IMR-90 (cell line): ENCODE measurements at regions not wholly inside any gene's neighbourhood (a gene's known extent, or its start where the extent isn't known, plus 50 kb on each side); places are given as distances from the start of the nearest gene placed in this dataset.

ENCODE experiments used
- BHLHE40 ChIP-seq: fragments of 150-350 bp; IDR thresholded peaks from 2 replicates; pipeline ENCODE4 v1.6.1; 2016; ENCODE audit warnings: mild to moderate bottlenecking, low read depth, low read length
- CEBPB ChIP-seq: IDR thresholded peaks from 2 replicates; pipeline ENCODE4 v1.6.1; 2012; ENCODE audit warnings: low read depth, low read length, improper control_type of control experiment
- CTCF ChIP-seq: conservative IDR thresholded peaks from 2 replicates; pipeline ENCODE4 v1.5.1; 2012; ENCODE audit warnings: mild to moderate bottlenecking, low read depth, low read length, improper control_type of control experiment
- MAFK ChIP-seq: IDR thresholded peaks from 2 replicates; pipeline ENCODE4 v1.6.1; 2012; ENCODE audit warnings: low read depth, low read length, improper control_type of control experiment
- MAZ ChIP-seq: IDR thresholded peaks from 2 replicates; pipeline ENCODE4 v1.6.1; 2012; ENCODE audit warnings: low read depth, mild to moderate bottlenecking, low read length, improper control_type of control experiment, moderate library complexity, borderline replicate concordance
- NFE2L2 ChIP-seq: fragments of 150-350 bp; IDR thresholded peaks from 2 replicates; pipeline ENCODE4 v1.6.1; 2016; ENCODE audit warnings: low read depth, mild to moderate bottlenecking, low read length
- POLR2A ChIP-seq: IDR thresholded peaks from 2 replicates; pipeline ENCODE4 v1.6.1; 2012; ENCODE audit warnings: mild to moderate bottlenecking, low read depth, low read length
- RFX5 ChIP-seq: IDR thresholded peaks from 2 replicates; pipeline ENCODE4 v1.8.0; 2012; ENCODE audit warnings: low read depth, mild to moderate bottlenecking, low read length, moderate library complexity

GRCh38 chr3:192022412-192022811, 561.4 kb downstream of the PYDC2 start:
- TF ChIP-seq BHLHE40 (no peak), CTCF (no peak), NFE2L2 (no peak), POLR2A (no peak), MAZ (no peak), MAFK (no peak), RFX5 (no peak), CEBPB (no peak)
